NCI-H2196 treated with DMSO at 0.1 percent for 48 hours (cell line): ENCODE measurements at regions not wholly inside any gene's neighbourhood (a gene's known extent, or its start where the extent isn't known, plus 50 kb on each side); places are given as distances from the start of the nearest gene placed in this dataset.

Source experiments
- DNase-seq: peaks from one replicate; lab custom pipeline; 2025; ENCODE audit not compliant: unreplicated experiment; lab: John Stamatoyannopoulos, UW

- no peak for DNase-seq
These were observed 224.4 kb upstream of the MTNR1B start for GRCh38 chr11:92744929-92745585.

- DNase-seq, result no peak
These were observed 218.7 kb upstream of the MTNR1B start for GRCh38 chr11:92750794-92751193.

- DNase-seq, result no peak
These were observed 217.9 kb upstream of the MTNR1B start for GRCh38 chr11:92751594-92751993.

- no peak for DNase-seq
These were observed 217.3 kb upstream of the MTNR1B start for GRCh38 chr11:92752122-92752521.

- no peak for DNase-seq
These were observed 216.3 kb upstream of the MTNR1B start for GRCh38 chr11:92753161-92753560.

GRCh38 chr11:92758241-92758780, 211.1 kb upstream of the MTNR1B start:
- no peak for DNase-seq

GRCh38 chr11:92759571-92760214, 209.8 kb upstream of the MTNR1B start:
- no peak for DNase-seq

- no peak for DNase-seq
These were observed 207.3 kb upstream of the MTNR1B start for GRCh38 chr11:92762121-92762540.

GRCh38 chr11:92763336-92763735, 206.1 kb upstream of the MTNR1B start:
- DNase-seq, result no peak

GRCh38 chr11:92764128-92764527, 205.3 kb upstream of the MTNR1B start:
- no peak for DNase-seq

GRCh38 chr11:92765082-92765840, 204.2 kb upstream of the MTNR1B start:
- no peak for DNase-seq

GRCh38 chr11:92765965-92766371, 203.5 kb upstream of the MTNR1B start:
- DNase-seq, result no peak

- no peak for DNase-seq
These were observed 202.8 kb upstream of the MTNR1B start for GRCh38 chr11:92766698-92767097.

GRCh38 chr11:92767416-92767815, 202.0 kb upstream of the MTNR1B start:
- DNase-seq, result no peak

GRCh38 chr11:92768121-92768840, 201.2 kb upstream of the MTNR1B start:
- DNase-seq, result no peak

GRCh38 chr11:92769112-92769511, 200.3 kb upstream of the MTNR1B start:
- no peak for DNase-seq

- DNase-seq, result no peak
These were observed 199.0 kb upstream of the MTNR1B start for GRCh38 chr11:92770419-92770818.

- no peak for DNase-seq
These were observed 198.5 kb upstream of the MTNR1B start for GRCh38 chr11:92770981-92771380.

- no peak for DNase-seq
These were observed 197.8 kb upstream of the MTNR1B start for GRCh38 chr11:92771701-92772100.

- no peak for DNase-seq
These were observed 194.3 kb upstream of the MTNR1B start for GRCh38 chr11:92775003-92775676.

GRCh38 chr11:92776676-92777075, 192.8 kb upstream of the MTNR1B start:
- no peak for DNase-seq
